GM21360 (cell line): ENCODE measurements at regions not wholly inside any gene's neighbourhood (a gene's known extent, or its start where the extent isn't known, plus 50 kb on each side); places are given as distances from the start of the nearest gene placed in this dataset.
"Not testable (repeated sequence)": the region's sequence is repeated elsewhere in the genome, so short reads cannot be mapped to it uniquely, and the experiment has no call there.

Experiments
- ATAC-seq: cut with Tn5 transposase; IDR thresholded peaks from one replicate; pipeline ENCODE4 v1.9.1; 2021; ENCODE audit warnings: mild to moderate bottlenecking, moderate library complexity; ENCODE audit not compliant: unreplicated experiment

GRCh38 chr2:220704081-220704480 is 868.0 kb downstream of the EPHA4 start:
- ATAC-seq: no peak

- ATAC-seq: no peak
Measured at GRCh38 chr2:220704810-220705209, 867.3 kb downstream of the EPHA4 start.

- no peak for ATAC-seq
Measured at GRCh38 chr2:220705678-220706077, 866.4 kb downstream of the EPHA4 start.

DNA sequence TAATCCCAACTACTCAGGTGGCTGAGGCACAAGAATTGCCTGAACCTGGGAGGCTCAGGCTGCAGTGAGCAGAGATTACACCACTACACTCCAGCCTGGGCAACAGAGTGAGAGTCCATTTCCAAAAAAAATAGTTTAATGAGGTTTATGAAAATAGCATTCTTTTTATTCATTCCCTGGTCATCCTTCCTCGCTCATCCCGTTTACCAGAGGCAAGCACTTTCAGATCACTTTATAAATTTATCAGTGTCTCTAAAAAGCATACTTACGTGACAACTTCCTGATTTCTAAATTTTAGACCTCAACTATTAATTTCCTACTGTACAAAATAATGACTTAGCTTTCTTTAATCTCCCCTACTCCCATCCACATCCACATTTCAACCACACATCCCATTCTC is 864.8 kb downstream of the EPHA4 start:
- ATAC-seq: no peak

GRCh38 chr2:220708366-220708765 is 863.7 kb downstream of the EPHA4 start:
- ATAC-seq: no peak

DNA sequence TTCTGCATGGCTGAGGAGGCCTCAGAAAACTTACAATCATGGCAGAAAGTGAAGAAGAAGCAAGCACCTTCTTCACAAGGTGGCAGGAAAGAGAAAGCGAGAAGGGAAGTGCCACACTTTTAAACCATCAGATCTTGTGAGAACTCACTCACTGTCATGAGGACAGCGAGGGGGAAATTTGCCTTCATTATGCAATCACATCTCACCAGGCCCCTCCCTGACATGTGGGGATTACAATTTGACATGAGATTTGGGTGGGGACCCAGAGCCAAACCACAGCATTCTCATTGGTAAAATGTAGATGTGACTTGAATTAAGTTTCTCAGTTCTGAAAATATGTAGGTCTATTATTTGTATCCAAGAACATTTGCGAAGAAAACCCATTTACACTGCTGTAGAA is 854.8 kb downstream of the EPHA4 start:
- ATAC-seq: no peak

- ATAC-seq: no peak
Measured at GRCh38 chr2:220736778-220737177, 835.3 kb downstream of the EPHA4 start.

DNA sequence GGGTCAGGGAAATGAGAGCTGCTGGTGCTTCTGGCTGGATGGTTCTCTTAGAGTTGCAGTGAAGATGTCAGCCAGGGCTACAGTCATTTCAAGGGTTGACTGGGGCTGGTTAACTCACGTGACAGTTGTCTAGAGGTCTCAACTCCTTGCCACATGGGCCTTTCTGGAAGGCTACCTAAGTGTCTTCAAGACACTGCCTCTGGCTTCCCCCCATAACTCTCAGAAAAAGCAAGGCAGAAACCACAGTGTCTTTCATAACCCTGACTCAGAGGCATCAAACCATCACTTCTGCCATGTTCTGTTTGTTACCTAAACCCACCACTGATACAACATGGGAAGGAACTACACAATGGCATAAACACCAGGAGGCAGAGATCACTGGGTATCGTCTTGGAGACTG is 828.9 kb downstream of the EPHA4 start:
- ATAC-seq: no peak

- no peak for ATAC-seq
Measured at GRCh38 chr2:220744861-220745260, 827.2 kb downstream of the EPHA4 start.

GRCh38 chr2:220745682-220746081 is 826.4 kb downstream of the EPHA4 start:
- ATAC-seq: no peak

DNA sequence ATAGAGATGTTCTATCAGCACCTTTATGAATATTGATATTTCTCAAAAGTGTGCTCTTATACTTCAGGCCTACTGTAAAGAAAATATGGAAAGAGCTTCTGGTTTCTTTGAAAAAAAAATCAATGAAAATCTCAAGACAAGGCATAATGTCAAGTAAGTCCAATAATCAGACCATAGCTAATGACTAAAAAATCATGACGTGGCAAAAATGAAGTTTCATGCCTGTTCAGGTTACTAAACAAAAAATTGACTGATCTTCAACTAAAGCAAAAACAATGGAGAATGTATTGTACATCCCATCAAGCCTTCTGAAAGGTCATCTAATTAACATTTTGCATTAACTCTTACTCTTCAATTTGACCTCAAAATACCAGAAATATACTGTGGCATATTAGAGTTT is 824.4 kb downstream of the EPHA4 start:
- no peak for ATAC-seq

GRCh38 chr2:220748875-220749479 is 823.1 kb downstream of the EPHA4 start:
- ATAC-seq: no peak

GRCh38 chr2:220753486-220753885 is 818.6 kb downstream of the EPHA4 start:
- no peak for ATAC-seq

DNA sequence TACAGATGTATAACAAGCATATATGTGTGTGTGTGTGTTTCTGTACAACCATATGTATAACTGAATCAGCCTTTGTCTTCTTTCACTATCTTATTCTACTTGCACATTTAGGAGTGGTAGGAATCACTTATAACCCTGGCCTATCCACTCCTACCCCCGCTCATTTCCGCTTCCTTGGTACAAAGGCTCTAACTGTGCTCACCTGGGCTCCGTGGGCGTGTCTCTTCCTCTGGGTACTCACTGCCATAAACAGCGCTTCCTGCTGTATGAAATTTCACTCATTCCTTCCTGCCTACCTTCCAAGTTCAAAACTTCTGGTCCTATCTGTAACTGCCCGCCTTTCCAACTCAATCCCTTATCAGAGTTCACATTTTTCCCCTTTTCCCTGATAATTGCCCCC is 815.5 kb downstream of the EPHA4 start:
- no peak for ATAC-seq

- not testable (repeated sequence) for ATAC-seq
Measured at GRCh38 chr2:220758376-220758775, 813.7 kb downstream of the EPHA4 start.

DNA sequence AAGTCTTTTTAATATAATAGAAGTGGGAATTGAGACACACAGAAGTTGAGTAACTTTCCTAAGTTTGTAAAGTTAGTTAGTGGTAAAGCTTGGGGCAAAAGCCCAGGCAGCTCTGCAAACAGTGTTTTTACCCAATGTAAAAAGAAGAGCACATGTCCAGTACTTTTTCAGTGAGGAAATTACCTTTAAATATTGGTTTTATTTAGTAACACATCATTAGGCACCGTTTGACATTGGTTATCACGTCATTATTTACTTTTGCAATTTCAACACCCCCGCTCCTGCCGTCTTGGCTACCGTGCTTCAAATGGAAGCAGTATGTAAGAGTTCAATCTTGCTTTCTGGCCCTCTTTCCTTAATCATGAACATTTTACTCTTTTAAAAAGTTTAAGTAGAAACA is 807.9 kb downstream of the EPHA4 start:
- no peak for ATAC-seq

GRCh38 chr2:220767591-220768255 is 804.4 kb downstream of the EPHA4 start:
- no peak for ATAC-seq

DNA sequence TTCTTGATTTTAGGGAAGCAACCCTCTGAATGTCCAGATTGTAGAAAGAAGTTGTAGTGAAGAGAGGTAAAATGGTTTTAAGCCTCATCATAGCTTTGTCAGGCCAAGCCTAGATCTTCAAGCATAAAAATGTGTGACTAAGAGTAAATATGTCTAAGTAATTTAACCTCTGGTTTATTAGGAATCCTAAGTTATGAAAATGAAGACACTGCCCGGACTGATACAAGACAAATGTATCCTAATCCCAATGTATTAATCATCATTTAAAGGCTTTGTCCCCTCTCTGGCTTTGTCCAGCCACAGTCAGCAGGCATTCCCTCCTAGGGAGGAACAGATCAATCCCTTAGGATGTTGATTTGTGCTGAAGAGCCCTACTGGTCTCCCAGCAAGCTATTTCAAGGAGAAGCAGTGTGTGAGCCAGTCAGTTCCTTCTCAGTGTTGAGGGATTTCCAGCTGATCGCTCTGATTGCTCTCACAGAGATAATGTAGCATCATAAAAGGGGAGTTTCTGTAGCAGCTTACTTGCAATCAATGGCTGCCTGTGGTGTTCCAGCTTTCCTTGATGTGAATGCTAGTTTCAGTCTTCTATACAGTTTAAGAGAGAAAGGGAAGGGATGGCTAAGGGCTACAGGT is 796.1 kb downstream of the EPHA4 start:
- no peak for ATAC-seq

GRCh38 chr2:220779076-220779475 is 793.0 kb downstream of the EPHA4 start:
- ATAC-seq: not testable (repeated sequence)

- no peak for ATAC-seq
Measured at GRCh38 chr2:220779511-220779910, 792.6 kb downstream of the EPHA4 start.

- no peak for ATAC-seq
Measured at GRCh38 chr2:220779931-220780330, 792.2 kb downstream of the EPHA4 start.

DNA sequence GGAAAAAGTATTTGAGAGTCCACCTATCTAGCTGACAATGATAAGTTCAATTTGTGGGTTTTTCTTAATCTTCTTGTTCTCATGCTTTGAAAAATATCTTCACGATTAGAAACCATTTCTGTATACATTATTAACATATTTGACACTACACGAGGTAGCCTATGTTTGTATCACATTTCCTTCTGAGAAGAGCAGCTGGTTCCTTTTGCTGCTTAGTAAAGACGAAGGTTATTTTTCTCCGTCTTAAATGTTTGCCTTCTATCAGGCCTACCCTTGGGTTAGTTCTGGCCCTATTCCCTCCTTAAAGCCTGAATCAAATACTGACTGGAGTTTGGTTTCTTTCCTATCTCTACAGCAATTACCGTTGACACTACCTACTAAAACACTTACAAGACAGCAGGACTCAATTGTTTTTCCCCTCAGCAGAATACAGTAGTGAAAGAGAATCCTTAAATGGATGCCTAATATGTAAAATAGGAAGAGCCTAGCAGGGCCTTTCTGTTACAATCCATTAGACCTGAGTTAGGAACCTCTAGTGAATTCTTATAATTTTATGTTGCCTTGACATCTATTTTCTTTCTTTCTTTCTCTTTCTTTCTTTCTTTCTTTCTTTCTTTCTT is 790.4 kb downstream of the EPHA4 start:
- ATAC-seq: no peak
